Glutamatergic neuron (in vitro differentiated cells): ENCODE measurements at regions not wholly inside any gene's neighbourhood (a gene's known extent, or its start where the extent isn't known, plus 50 kb on each side); places are given as distances from the start of the nearest gene placed in this dataset.

Source experiments
- DNase-seq: peaks from one replicate; pipeline ENCODE4 v3.0.0; 2022
- H3K27ac Mint-ChIP-seq: one replicate; pipeline ENCODE4 v1.8.0; 2020; ENCODE audit warnings: mild to moderate bottlenecking, mixed read lengths, inconsistent platforms; ENCODE audit not compliant: unreplicated experiment
- H3K27me3 Mint-ChIP-seq: one replicate; pipeline ENCODE4 v1.8.0; 2020; ENCODE audit warnings: mild to moderate bottlenecking, moderate library complexity, mixed read lengths, inconsistent platforms; ENCODE audit not compliant: unreplicated experiment
- H3K36me3 Mint-ChIP-seq: one replicate; pipeline ENCODE4 v1.8.0; 2020; ENCODE audit warnings: mild to moderate bottlenecking, mixed read lengths, inconsistent platforms; ENCODE audit not compliant: unreplicated experiment
- H3K4me1 Mint-ChIP-seq: one replicate; pipeline ENCODE4 v1.8.0; 2020; ENCODE audit warnings: mild to moderate bottlenecking, low read depth, mixed read lengths, inconsistent platforms; ENCODE audit not compliant: unreplicated experiment
- H3K4me3 Mint-ChIP-seq: one replicate; pipeline ENCODE4 v1.8.0; 2020; ENCODE audit warnings: mild to moderate bottlenecking, mixed read lengths, inconsistent platforms; ENCODE audit not compliant: unreplicated experiment
- H3K9me3 Mint-ChIP-seq: one replicate; pipeline ENCODE4 v1.8.0; 2020; ENCODE audit warnings: mild to moderate bottlenecking, moderate library complexity, mixed read lengths, inconsistent platforms; ENCODE audit not compliant: unreplicated experiment
- TF ChIP-seq, protein P1 (sequence below): fragments of 200-600 bp; sonication (generic); IDR thresholded peaks from one replicate; pipeline ENCODE4 v1.5.0; 2021; ENCODE audit not compliant: partially characterized antibody, unreplicated experiment

DNA sequence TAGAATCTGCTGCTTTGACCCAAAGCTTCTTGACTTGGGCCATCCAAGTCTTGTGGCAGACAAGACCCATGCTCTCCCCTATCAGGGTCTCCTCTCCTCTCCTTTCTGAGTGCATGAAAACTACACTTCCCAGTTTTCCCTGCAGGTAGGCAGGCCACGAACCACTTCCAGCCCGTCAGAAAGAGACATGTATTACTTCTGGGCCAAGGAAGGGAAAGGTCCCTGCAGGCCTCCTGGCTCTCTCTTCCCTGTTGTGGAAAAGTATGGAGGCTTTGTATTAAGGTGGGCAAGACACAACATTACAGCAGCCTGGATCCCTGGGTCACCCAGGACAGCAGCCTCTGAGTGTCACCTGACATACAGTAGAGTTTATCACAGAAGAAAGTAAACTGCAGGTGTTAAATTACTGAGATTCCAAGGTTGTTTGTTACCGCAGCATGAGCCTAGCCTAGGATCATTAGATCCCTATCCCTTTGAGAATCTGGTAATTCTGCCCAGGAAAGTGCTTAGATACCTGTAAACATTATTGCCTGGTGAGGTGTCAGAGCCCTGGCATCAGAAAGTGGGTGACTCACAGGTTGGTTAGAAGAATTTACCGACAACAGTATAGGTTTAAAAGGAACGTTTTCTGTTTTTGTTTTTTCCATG is 717.3 kb downstream of the MATN1 start:
- no peak for DNase-seq
- peaks cover 2% of the 10 kb centered on the region for H3K36me3 Mint-ChIP-seq
- H3K9me3 Mint-ChIP-seq = no peaks in the 10 kb centered on the region

DNA sequence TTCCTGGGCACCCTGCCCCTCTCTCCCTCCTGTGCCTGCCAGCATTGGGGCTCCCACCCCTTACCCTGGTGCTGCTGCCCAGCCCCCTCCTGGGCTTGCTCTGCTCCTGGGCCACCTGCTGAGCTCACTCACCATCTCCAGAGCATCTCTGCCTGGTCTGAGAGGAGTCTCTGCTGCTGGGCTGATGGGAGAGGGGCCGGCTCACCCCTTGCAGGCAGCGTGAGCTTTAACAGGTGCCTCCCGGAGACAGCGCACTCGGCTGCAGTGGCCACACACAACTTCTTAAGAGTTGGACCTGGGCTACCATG is 721.7 kb downstream of the MATN1 start:
- Mint-ChIP-seq H3K27ac (no peak overlapping the region), H3K4me1 (no peaks in the 10 kb centered on the region), H3K9me3 (no peaks in the 10 kb centered on the region), H3K36me3 (no peaks in the 10 kb centered on the region), H3K27me3 (peaks cover 3% of the 10 kb centered on the region), H3K4me3 (no peak overlapping the region)
- DNase-seq = no peak
- TF ChIP-seq, protein P1, sequence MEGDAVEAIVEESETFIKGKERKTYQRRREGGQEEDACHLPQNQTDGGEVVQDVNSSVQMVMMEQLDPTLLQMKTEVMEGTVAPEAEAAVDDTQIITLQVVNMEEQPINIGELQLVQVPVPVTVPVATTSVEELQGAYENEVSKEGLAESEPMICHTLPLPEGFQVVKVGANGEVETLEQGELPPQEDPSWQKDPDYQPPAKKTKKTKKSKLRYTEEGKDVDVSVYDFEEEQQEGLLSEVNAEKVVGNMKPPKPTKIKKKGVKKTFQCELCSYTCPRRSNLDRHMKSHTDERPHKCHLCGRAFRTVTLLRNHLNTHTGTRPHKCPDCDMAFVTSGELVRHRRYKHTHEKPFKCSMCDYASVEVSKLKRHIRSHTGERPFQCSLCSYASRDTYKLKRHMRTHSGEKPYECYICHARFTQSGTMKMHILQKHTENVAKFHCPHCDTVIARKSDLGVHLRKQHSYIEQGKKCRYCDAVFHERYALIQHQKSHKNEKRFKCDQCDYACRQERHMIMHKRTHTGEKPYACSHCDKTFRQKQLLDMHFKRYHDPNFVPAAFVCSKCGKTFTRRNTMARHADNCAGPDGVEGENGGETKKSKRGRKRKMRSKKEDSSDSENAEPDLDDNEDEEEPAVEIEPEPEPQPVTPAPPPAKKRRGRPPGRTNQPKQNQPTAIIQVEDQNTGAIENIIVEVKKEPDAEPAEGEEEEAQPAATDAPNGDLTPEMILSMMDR = no peak

More for the DNA sequence above, 717.3 kb downstream of the MATN1 start:
- Mint-ChIP-seq H3K27me3 (peaks cover 7% of the 10 kb centered on the region), H3K4me3 (no peak overlapping the region), H3K4me1 (no peaks in the 10 kb centered on the region), H3K27ac (no peak overlapping the region)
- TF ChIP-seq, protein P1 = no peak

DNA sequence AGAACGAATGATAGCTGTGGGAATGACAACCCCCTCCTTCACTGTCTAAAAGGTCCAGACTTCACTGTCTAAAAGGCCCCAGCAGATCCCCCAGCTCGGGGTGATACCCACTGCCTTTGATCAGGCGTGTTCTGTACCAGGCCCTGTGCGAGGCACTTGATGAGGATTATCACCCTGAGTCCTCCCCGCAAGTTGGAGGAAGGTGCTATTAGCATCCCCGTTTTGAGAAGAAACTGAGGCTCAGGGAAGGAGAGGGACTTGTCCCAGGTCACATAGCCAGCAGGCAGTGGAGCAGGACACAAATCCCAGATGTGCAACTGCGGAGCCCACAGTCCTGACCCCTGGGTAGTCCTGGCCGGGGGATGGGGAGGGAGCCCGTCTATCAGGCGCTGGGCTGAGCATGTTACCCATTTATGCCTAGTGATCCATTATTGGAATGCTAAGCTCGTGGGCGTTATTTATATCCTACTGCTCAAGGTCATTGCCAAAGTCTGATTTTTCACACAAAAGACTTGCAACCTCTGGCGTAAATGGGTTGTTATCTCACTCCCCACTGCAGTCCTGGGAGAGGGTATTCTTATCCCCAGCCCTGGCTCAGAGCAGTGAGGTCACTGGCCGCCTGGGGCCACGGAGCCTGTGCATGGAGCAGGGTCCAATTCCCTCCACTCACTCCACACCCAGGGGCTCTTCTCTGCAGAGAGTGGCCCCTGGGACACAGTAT is 722.2 kb downstream of the MATN1 start:
- TF ChIP-seq, protein P1 = no peak
- Mint-ChIP-seq H3K4me1 (no peaks in the 10 kb centered on the region), H3K4me3 (no peak overlapping the region)

DNA sequence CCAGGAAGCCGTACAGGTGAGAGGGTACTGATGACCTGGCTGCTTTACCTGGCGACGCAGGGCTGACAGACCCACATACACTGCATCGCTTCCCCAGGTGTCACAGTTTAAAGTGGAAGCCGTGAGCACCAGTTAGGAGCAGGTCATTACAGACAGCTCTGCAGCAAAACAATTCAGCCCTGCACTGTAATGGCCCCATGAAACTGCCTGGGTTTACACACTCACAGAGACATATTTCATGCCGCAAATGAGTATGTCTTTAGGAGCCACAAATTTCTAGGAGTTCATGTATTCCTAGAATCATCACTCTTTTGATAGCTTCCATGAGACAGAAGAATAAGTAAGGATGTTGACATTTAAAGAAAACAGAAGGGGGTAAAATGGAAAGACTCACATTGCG is 723.1 kb downstream of the MATN1 start:
- Mint-ChIP-seq H3K36me3 (peaks cover 5% of the 10 kb centered on the region), H3K27me3 (peaks cover 3% of the 10 kb centered on the region), H3K4me3 (no peak overlapping the region), H3K4me1 (no peaks in the 10 kb centered on the region), H3K9me3 (no peaks in the 10 kb centered on the region), H3K27ac (no peak overlapping the region)
- TF ChIP-seq, protein P1 = no peak
- no peak for DNase-seq

More for the DNA sequence above, 722.2 kb downstream of the MATN1 start:
- Mint-ChIP-seq H3K9me3 (no peaks in the 10 kb centered on the region), H3K27me3 (peaks cover 3% of the 10 kb centered on the region), H3K36me3 (peaks cover 2% of the 10 kb centered on the region), H3K27ac (no peak overlapping the region)
- DNase-seq = no peak

DNA sequence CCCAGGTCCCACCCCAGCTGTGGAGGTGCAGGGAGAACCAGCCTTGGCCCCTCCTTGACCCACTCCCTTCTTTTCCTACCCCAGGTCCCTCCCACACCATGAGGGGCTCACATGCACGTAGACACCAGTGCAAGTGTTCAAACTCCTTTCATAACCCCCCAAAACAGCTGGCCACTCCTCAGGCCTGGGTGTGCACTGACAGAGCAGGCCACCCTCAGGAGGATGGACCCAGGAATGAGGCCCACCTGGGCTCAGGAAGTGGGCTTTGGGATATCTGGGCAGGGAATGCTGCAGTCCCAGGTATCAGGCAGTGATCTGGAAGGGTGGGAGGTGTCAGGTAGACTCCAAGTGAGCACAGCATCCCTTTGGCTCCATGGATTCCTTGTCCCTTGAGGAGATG is 723.8 kb downstream of the MATN1 start:
- Mint-ChIP-seq H3K4me3 (no peak overlapping the region), H3K27me3 (peaks cover 3% of the 10 kb centered on the region), H3K27ac (no peak overlapping the region), H3K36me3 (peaks cover 10% of the 10 kb centered on the region), H3K9me3 (no peaks in the 10 kb centered on the region), H3K4me1 (no peaks in the 10 kb centered on the region)
- DNase-seq = no peak
- TF ChIP-seq, protein P1 = no peak
